GM12878 (cell line): ENCODE measurements at regions not wholly inside any gene's neighbourhood (a gene's known extent, or its start where the extent isn't known, plus 50 kb on each side); places are given as distances from the start of the nearest gene placed in this dataset.

Experiments used
- ATAC-seq: fragments of 200-7000 bp; cut with Tn5 transposase; 3 replicates; pipeline ENCODE4 v1.9.1; 2020; ENCODE audit warnings: mild to moderate bottlenecking, moderate library complexity
- BruUV-seq: library from RNA; stranded (reverse); fragments of 400-500 nt; replicated peaks from 2 replicates; lab custom pipeline; 2021; lab: Mats Ljungman, UMichigan
- CTCF ChIA-PET: fragments of 300-600 bp; sonication (Branson Sonifier 250); formaldehyde crosslinking; extraction: SDS; loops from one replicate; lab custom pipeline; 2021; ENCODE audit warnings: inconsistent platforms; lab: Yijun Ruan, JAX
- POLR2A ChIA-PET: fragments of 350-600 bp; formaldehyde crosslinking; extraction: SDS; loops from one replicate; lab custom pipeline; 2021; ENCODE audit warnings: inconsistent platforms; lab: Charles Lee
- RAD21 ChIA-PET: fragments of 300-600 bp; sonication (Branson Sonifier 250); formaldehyde crosslinking; loops from one replicate; lab custom pipeline; 2023; ENCODE audit warnings: antibody characterized with exemption; ENCODE audit not compliant: unreplicated experiment; lab: Charles Lee
- SMC1A ChIA-PET: fragments of 300-600 bp; sonication (Branson Sonifier 250); formaldehyde crosslinking; loops from one replicate; lab custom pipeline; 2023; ENCODE audit not compliant: unreplicated experiment, uncharacterized antibody; lab: Charles Lee
- DNase-seq: peaks from one replicate; pipeline ENCODE4 v3.0.0-alpha.2; 2011; ENCODE audit warnings: low read depth, low spot score
- FAIRE-seq: peaks from 3 replicates; lab custom pipeline; 2011; peaks lifted over from hg19 to GRCh38; lab: Jason Lieb, UNC
- H2AFZ ChIP-seq: 2 replicates; pipeline ENCODE4 v1.6.0; 2011; ENCODE audit warnings: low read depth, low read length, control low read depth; ENCODE audit not compliant: control insufficient read depth
- H3K27ac ChIP-seq: 2 replicates; pipeline ENCODE4 v1.5.1; 2011; ENCODE audit warnings: control low read depth; ENCODE audit not compliant: control insufficient read depth, insufficient read depth
- H3K27me3 ChIP-seq, 2 experiments: replicated peaks in 1 of 2; 2 replicates each; pipeline versions ENCODE4 v1.6.0 to v1.6.1; 2011; ENCODE audit warnings: low read length in 1 of 2; ENCODE audit not compliant: control insufficient read depth in 2 of 2, insufficient read depth in 2 of 2
- H3K36me3 ChIP-seq, 2 experiments: 2 replicates each; pipeline ENCODE4 v1.5.1; 2011; ENCODE audit warnings: low read length in 1 of 2; ENCODE audit not compliant: control insufficient read depth in 2 of 2, insufficient read depth in 2 of 2
- H3K4me1 ChIP-seq: 2 replicates; pipeline ENCODE4 v1.6.1; 2011; ENCODE audit warnings: mild to moderate bottlenecking, low read length, moderate library complexity, mixed read lengths; ENCODE audit not compliant: control insufficient read depth, insufficient read depth
- H3K4me2 ChIP-seq: 2 replicates; pipeline ENCODE4 v1.6.0; 2011; ENCODE audit warnings: control low read depth; ENCODE audit not compliant: control insufficient read depth, insufficient read depth
- H3K4me3 ChIP-seq: fragments of 200-600 bp; sonication (generic); 2 replicates; pipeline ENCODE4 v1.5.1; 2016
- H3K79me2 ChIP-seq: 2 replicates; pipeline ENCODE4 v1.6.0; 2011; ENCODE audit warnings: low read length; ENCODE audit not compliant: control insufficient read depth, insufficient read depth
- H3K9ac ChIP-seq: 2 replicates; pipeline ENCODE4 v1.8.0; 2011; ENCODE audit warnings: low read length, control low read depth, mixed read lengths; ENCODE audit not compliant: control insufficient read depth, insufficient read depth
- H3K9me3 ChIP-seq: replicated peaks from 3 replicates; pipeline ENCODE4 v1.5.1; 2011; ENCODE audit warnings: mild to moderate bottlenecking, low read length; ENCODE audit not compliant: control insufficient read depth, insufficient read depth
- H4K20me1 ChIP-seq: 2 replicates; pipeline ENCODE4 v1.6.0; 2011; ENCODE audit not compliant: control insufficient read depth, insufficient read depth
- CHD1 ChIP-seq: IDR thresholded peaks from 2 replicates; pipeline ENCODE4 v1.6.1; 2012; ENCODE audit warnings: low read depth, low read length, improper control_type of control experiment
- EED ChIP-seq: sonication (generic); IDR thresholded peaks from 2 replicates; pipeline ENCODE4 v1.6.1; 2016; ENCODE audit warnings: antibody characterized with exemption, low read depth
- IKZF2 ChIP-seq, 2 experiments: fragments of 450-650 bp; IDR thresholded peaks; 2 replicates each; pipeline ENCODE4 v1.6.1; 2017; ENCODE audit warnings: mild to moderate bottlenecking in 2 of 2, moderate library complexity in 2 of 2
- KLF5 ChIP-seq: fragments of 450-650 bp; IDR thresholded peaks from 2 replicates; pipeline ENCODE4 v1.6.1; 2014; ENCODE audit warnings: mild to moderate bottlenecking; ENCODE audit not compliant: partially characterized antibody
- MYC ChIP-seq: IDR thresholded peaks from 2 replicates; pipeline ENCODE4 v1.6.1; 2011; ENCODE audit warnings: mild to moderate bottlenecking, low read length, moderate library complexity, inconsistent platforms; ENCODE audit not compliant: insufficient read depth, insufficient replicate concordance, insufficient read length, severe bottlenecking
- RCOR1 ChIP-seq: conservative IDR thresholded peaks from 2 replicates; pipeline ENCODE4 v1.6.1; 2012; ENCODE audit warnings: low read depth, low read length, improper control_type of control experiment
- TCF12 ChIP-seq: IDR thresholded peaks from 2 replicates; pipeline ENCODE4 v1.6.1; 2011; ENCODE audit warnings: low read depth, mild to moderate bottlenecking, low read length
- YY1 ChIP-seq: IDR thresholded peaks from 2 replicates; pipeline ENCODE4 v1.6.1; 2011; ENCODE audit warnings: low read depth, mild to moderate bottlenecking, low read length
- ZNF217 ChIP-seq: fragments of 450-650 bp; IDR thresholded peaks from 2 replicates; pipeline ENCODE4 v1.6.1; 2017; ENCODE audit warnings: antibody characterized with exemption, mild to moderate bottlenecking
- ZNF24 ChIP-seq: fragments of 450-650 bp; IDR thresholded peaks from 2 replicates; pipeline ENCODE4 v1.6.1; 2017; ENCODE audit warnings: antibody characterized with exemption, mild to moderate bottlenecking
- WGBS: methylation state at CpG from one replicate; pipeline ENCODE4 v1.1.6; 2016; ENCODE audit warnings: low lambda C conversion rate; ENCODE audit not compliant: insufficient replicate concordance, insufficient coverage; ENCODE audit errors: missing lambda C conversion rate; 5-methylcytosine and 5-hydroxymethylcytosine counted together
- in situ Hi-C: fragments of 300-500 bp; cut with MboI; formaldehyde crosslinking; loops from 9 replicates; pipeline ENCODE4 v1.14.3; 2018; ENCODE audit warnings: mixed read lengths
- intact Hi-C: fragments of 100-400 bp; cut with micrococcal nuclease; formaldehyde crosslinking; loops from one replicate; pipeline ENCODE4 v1.14.2; 2022; ENCODE audit not compliant: unreplicated experiment
- TF ChIP-seq, protein P1 (sequence below): fragments of 450-650 bp; IDR thresholded peaks from 2 replicates; pipeline ENCODE4 v1.6.1; 2016; ENCODE audit warnings: mild to moderate bottlenecking, moderate library complexity, borderline replicate concordance
- TF ChIP-seq, protein P2 (sequence below): IDR thresholded peaks from 2 replicates; pipeline ENCODE4 v1.6.1; 2011; ENCODE audit warnings: low read depth, low read length, improper control_type of control experiment, borderline replicate concordance
- TF ChIP-seq, protein P3 (sequence below): IDR thresholded peaks from 2 replicates; pipeline ENCODE4 v1.6.1; 2011; ENCODE audit warnings: mild to moderate bottlenecking, low read depth, low read length, moderate library complexity; ENCODE audit not compliant: insufficient replicate concordance
- TF ChIP-seq, protein P4 (sequence below): IDR thresholded peaks from 2 replicates; pipeline ENCODE4 v1.6.1; 2012; ENCODE audit warnings: mild to moderate bottlenecking, low read depth, low read length

DNA sequence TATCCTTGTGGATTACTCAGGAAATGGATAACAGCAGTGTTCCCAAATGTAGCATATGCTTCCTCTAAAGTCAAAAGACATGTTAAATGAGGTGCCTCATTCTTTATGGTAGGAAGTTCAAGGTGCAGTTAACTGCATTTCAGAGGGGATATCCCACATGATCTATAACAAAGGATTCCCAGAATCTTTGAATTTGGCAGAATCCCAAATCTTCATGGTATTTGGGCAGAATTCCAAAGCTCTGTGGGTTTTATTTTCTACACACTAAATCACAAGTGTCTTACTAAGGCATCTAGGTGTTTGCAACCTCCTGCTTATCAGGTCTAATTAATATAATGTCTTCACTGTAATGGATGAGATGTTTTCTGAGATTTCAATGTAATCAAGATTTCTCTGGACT lies 364.3 kb upstream of the MAN1A1 start (continued):
- TF ChIP-seq, protein P1, sequence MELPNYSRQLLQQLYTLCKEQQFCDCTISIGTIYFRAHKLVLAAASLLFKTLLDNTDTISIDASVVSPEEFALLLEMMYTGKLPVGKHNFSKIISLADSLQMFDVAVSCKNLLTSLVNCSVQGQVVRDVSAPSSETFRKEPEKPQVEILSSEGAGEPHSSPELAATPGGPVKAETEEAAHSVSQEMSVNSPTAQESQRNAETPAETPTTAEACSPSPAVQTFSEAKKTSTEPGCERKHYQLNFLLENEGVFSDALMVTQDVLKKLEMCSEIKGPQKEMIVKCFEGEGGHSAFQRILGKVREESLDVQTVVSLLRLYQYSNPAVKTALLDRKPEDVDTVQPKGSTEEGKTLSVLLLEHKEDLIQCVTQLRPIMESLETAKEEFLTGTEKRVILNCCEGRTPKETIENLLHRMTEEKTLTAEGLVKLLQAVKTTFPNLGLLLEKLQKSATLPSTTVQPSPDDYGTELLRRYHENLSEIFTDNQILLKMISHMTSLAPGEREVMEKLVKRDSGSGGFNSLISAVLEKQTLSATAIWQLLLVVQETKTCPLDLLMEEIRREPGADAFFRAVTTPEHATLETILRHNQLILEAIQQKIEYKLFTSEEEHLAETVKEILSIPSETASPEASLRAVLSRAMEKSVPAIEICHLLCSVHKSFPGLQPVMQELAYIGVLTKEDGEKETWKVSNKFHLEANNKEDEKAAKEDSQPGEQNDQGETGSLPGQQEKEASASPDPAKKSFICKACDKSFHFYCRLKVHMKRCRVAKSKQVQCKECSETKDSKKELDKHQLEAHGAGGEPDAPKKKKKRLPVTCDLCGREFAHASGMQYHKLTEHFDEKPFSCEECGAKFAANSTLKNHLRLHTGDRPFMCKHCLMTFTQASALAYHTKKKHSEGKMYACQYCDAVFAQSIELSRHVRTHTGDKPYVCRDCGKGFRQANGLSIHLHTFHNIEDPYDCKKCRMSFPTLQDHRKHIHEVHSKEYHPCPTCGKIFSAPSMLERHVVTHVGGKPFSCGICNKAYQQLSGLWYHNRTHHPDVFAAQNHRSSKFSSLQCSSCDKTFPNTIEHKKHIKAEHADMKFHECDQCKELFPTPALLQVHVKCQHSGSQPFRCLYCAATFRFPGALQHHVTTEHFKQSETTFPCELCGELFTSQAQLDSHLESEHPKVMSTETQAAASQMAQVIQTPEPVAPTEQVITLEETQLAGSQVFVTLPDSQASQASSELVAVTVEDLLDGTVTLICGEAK: no peak
- TF ChIP-seq YY1 (no peak), CHD1 (no peak)

DNA sequence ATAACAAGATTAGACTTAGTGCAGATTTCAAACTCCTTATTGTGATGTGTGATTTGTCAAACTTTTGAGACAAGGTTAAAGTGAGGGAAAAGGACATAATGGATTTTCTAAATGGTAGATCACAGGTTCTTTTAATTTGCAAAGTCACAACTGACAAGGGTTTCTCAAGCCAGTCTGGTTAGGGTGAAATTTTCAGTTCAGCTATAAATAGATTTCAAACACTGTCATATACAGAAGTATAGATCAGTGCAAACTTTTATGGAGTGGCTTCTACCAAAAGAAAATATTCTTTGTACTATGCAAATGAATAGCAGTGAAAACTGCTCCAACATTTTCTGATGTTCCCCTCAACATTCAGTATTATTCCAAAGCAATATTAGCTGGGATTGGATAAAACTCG lies 337.1 kb upstream of the MAN1A1 start:
- no peaks in the 10 kb centered on the region for H3K79me2 ChIP-seq
- ChIA-PET RAD21 (no interaction called here), SMC1A (interaction anchor here (1.2 kb wide), 1 partner anchor 336 kb away, joined by 3 read pairs; no protein-coding TSS in a partner anchor), POLR2A (interaction anchor here (0.6 kb wide), 1 partner anchor 1714 kb away, joined by 3 read pairs; no protein-coding TSS in a partner anchor), CTCF (interaction anchor here (1.3 kb wide), 1 partner anchor 587 kb away, joined by 3 read pairs; no protein-coding TSS in a partner anchor)
- H3K27me3 ChIP-seq: no peaks in the 10 kb centered on the region
- no peak overlapping the region for H3K27ac ChIP-seq
- no peaks in the 10 kb centered on the region for H4K20me1 ChIP-seq
- no TSS peak for BruUV-seq
- no peak overlapping the region for H3K4me3 ChIP-seq
- no peak overlapping the region for H3K4me2 ChIP-seq
- H2AFZ ChIP-seq: no peak overlapping the region
- no peaks in the 10 kb centered on the region for H3K9me3 ChIP-seq
- no peak overlapping the region for H3K9ac ChIP-seq
- no peaks in the 10 kb centered on the region for H3K36me3 ChIP-seq
- in situ Hi-C loops: no loop called here
- no peaks in the 10 kb centered on the region for H3K4me1 ChIP-seq
- 29% methylated on average over 1 of the region's 1 CpG for WGBS
- FAIRE-seq (no peak), DNase-seq (no peak), ATAC-seq (peak; percentile 32; the same call in 1 of the 3 replicates)
- intact Hi-C loops: no loop called here
- TF ChIP-seq, protein P2, sequence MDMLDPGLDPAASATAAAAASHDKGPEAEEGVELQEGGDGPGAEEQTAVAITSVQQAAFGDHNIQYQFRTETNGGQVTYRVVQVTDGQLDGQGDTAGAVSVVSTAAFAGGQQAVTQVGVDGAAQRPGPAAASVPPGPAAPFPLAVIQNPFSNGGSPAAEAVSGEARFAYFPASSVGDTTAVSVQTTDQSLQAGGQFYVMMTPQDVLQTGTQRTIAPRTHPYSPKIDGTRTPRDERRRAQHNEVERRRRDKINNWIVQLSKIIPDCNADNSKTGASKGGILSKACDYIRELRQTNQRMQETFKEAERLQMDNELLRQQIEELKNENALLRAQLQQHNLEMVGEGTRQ: no peak
- TF ChIP-seq, protein P3, sequence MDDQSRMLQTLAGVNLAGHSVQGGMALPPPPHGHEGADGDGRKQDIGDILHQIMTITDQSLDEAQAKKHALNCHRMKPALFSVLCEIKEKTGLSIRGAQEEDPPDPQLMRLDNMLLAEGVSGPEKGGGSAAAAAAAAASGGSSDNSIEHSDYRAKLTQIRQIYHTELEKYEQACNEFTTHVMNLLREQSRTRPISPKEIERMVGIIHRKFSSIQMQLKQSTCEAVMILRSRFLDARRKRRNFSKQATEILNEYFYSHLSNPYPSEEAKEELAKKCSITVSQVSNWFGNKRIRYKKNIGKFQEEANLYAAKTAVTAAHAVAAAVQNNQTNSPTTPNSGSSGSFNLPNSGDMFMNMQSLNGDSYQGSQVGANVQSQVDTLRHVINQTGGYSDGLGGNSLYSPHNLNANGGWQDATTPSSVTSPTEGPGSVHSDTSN: no peak
- TF ChIP-seq TCF12: no peak
- no peak for TF ChIP-seq KLF5
- no peak for TF ChIP-seq MYC
- TF ChIP-seq, protein P4, sequence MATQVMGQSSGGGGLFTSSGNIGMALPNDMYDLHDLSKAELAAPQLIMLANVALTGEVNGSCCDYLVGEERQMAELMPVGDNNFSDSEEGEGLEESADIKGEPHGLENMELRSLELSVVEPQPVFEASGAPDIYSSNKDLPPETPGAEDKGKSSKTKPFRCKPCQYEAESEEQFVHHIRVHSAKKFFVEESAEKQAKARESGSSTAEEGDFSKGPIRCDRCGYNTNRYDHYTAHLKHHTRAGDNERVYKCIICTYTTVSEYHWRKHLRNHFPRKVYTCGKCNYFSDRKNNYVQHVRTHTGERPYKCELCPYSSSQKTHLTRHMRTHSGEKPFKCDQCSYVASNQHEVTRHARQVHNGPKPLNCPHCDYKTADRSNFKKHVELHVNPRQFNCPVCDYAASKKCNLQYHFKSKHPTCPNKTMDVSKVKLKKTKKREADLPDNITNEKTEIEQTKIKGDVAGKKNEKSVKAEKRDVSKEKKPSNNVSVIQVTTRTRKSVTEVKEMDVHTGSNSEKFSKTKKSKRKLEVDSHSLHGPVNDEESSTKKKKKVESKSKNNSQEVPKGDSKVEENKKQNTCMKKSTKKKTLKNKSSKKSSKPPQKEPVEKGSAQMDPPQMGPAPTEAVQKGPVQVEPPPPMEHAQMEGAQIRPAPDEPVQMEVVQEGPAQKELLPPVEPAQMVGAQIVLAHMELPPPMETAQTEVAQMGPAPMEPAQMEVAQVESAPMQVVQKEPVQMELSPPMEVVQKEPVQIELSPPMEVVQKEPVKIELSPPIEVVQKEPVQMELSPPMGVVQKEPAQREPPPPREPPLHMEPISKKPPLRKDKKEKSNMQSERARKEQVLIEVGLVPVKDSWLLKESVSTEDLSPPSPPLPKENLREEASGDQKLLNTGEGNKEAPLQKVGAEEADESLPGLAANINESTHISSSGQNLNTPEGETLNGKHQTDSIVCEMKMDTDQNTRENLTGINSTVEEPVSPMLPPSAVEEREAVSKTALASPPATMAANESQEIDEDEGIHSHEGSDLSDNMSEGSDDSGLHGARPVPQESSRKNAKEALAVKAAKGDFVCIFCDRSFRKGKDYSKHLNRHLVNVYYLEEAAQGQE: no peak
- no peak for TF ChIP-seq IKZF2 (IDR thresholded peaks at IDR 0.05)
- no peak for TF ChIP-seq ZNF24
- no peak for TF ChIP-seq ZNF217
- TF ChIP-seq RCOR1: no peak
- no peak for TF ChIP-seq EED
